GM12872 (cell line): ENCODE measurements at regions not wholly inside any gene's neighbourhood (a gene's known extent, or its start where the extent isn't known, plus 50 kb on each side); places are given as distances from the start of the nearest gene placed in this dataset.

Experiments used
- TF ChIP-seq, protein P1 (sequence below): IDR thresholded peaks from 3 replicates; pipeline ENCODE4 v1.5.1; 2011; ENCODE audit warnings: low read depth, mild to moderate bottlenecking, low read length, moderate library complexity; ENCODE audit not compliant: insufficient read depth

DNA sequence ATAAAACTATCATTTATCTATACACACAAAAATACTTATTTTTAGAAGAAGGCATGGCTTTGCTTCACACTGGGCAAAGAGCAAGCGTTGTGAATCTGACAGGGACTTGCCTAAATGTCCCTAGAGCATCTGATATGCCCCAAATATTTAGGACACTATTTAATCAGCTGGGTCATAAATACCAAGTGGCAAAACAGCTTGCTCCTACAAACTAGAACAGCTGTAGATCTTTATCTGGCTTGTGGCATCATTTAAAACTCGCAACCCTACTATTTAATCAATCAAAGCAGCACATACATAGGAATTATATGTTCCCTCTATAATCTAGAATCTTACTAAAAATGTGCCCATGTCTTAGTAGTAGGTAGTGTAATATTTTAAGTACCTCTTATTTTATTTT lies 999.5 kb downstream of the JRKL start:
- TF ChIP-seq, protein P1, sequence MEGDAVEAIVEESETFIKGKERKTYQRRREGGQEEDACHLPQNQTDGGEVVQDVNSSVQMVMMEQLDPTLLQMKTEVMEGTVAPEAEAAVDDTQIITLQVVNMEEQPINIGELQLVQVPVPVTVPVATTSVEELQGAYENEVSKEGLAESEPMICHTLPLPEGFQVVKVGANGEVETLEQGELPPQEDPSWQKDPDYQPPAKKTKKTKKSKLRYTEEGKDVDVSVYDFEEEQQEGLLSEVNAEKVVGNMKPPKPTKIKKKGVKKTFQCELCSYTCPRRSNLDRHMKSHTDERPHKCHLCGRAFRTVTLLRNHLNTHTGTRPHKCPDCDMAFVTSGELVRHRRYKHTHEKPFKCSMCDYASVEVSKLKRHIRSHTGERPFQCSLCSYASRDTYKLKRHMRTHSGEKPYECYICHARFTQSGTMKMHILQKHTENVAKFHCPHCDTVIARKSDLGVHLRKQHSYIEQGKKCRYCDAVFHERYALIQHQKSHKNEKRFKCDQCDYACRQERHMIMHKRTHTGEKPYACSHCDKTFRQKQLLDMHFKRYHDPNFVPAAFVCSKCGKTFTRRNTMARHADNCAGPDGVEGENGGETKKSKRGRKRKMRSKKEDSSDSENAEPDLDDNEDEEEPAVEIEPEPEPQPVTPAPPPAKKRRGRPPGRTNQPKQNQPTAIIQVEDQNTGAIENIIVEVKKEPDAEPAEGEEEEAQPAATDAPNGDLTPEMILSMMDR, result no peak

GRCh38 chr11:97398246-97398645 lies 1008.4 kb downstream of the JRKL start:
- TF ChIP-seq, protein P1, result no peak

- TF ChIP-seq, protein P1, result no peak
Measured at GRCh38 chr11:97409141-97409540, 1019.3 kb downstream of the JRKL start.

GRCh38 chr11:97414801-97415200 lies 1025.0 kb downstream of the JRKL start:
- TF ChIP-seq, protein P1, result no peak

GRCh38 chr11:97419729-97420128 lies 1029.9 kb downstream of the JRKL start:
- TF ChIP-seq, protein P1, result no peak

DNA sequence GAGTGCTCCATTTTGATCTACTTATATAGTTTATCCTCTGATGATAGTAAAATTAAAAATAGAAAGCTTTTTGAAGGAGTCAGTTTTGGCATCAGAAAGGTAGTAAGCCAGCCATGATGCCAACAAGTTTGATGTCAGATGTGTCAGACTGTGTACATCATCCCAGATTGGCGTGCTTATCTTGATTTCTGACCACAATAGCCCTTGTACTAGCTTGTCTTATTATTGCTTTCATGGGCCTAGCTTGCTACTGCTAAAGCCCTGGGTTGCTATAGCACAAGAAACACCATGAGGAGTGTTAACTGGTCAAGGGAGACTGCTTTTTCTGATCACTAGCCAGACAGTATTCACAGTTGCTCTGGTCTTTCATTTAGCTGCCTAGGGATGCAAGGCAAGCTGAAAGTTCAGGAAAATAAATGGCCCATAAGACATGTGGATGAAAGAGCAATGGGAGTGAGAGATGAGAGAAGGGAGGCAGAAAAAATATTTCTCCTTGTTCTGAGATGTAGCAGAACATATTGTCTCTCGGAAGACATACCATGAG lies 1038.5 kb downstream of the JRKL start:
- TF ChIP-seq, protein P1, result no peak

DNA sequence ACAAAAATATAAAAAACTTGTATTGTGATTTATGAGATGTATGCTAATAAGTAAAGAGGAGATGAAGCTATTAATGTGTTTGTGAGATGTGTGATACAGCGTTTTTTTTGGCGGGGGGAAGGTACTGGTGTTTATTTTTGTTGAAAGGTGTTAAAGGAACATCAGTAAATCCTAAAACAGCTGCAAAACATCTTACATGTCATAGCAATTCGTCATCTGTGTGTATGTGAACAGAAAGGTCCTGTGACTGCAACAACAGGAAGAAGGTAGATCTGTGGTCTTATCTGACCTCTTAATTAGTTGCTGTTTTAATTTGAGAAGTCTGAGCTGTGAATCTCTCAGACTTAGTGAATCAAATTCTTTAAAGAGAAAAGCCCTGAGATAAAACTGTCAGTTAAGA lies 1041.1 kb downstream of the JRKL start:
- TF ChIP-seq, protein P1, result no peak
